Type B pancreatic cell (in vitro differentiated cells): ENCODE measurements at regions not wholly inside any gene's neighbourhood (a gene's known extent, or its start where the extent isn't known, plus 50 kb on each side); places are given as distances from the start of the nearest gene placed in this dataset.

Source experiments
- DNase-seq: peaks from one replicate; pipeline ENCODE4 v3.0.0; 2021; ENCODE audit warnings: mixed read lengths; ENCODE audit not compliant: unreplicated experiment; ENCODE audit errors: extremely low spot score
- H3K27ac Mint-ChIP-seq: 2 replicates; pipeline ENCODE4 v1.8.0; 2021; ENCODE audit warnings: mild to moderate bottlenecking, mixed read lengths
- H3K27me3 Mint-ChIP-seq: 2 replicates; pipeline ENCODE4 v1.8.0; 2021; ENCODE audit warnings: mixed read lengths
- H3K36me3 Mint-ChIP-seq: 2 replicates; pipeline ENCODE4 v1.8.0; 2021; ENCODE audit warnings: mixed read lengths
- H3K4me1 Mint-ChIP-seq: one replicate; pipeline ENCODE4 v1.8.0; 2021; ENCODE audit warnings: mixed read lengths; ENCODE audit not compliant: unreplicated experiment
- H3K4me3 Mint-ChIP-seq: 2 replicates; pipeline ENCODE4 v1.8.0; 2021; ENCODE audit warnings: mild to moderate bottlenecking, mixed read lengths
- H3K9me3 Mint-ChIP-seq: 2 replicates; pipeline ENCODE4 v1.8.0; 2021; ENCODE audit warnings: mixed read lengths
- CTCF ChIP-seq: fragments of 200-600 bp; sonication (generic); conservative IDR thresholded peaks from 2 replicates; pipeline ENCODE4 v1.5.0; 2021; ENCODE audit warnings: antibody characterized with exemption, mild to moderate bottlenecking

GRCh38 chr15:85870216-85871014 is 75.7 kb upstream of the KLHL25 start:
- no peaks in the 10 kb centered on the region for H3K36me3 Mint-ChIP-seq
- H3K9me3 Mint-ChIP-seq: no peaks in the 10 kb centered on the region
- peaks cover under 1% of the 10 kb centered on the region for H3K4me1 Mint-ChIP-seq
- TF ChIP-seq CTCF: no peak
- no peak for DNase-seq
- no peak overlapping the region for H3K4me3 Mint-ChIP-seq
- peaks cover 18% of the 10 kb centered on the region for H3K27me3 Mint-ChIP-seq
- H3K27ac Mint-ChIP-seq: no peak overlapping the region

- TF ChIP-seq CTCF: no peak
- H3K27me3 Mint-ChIP-seq: peaks cover 28% of the 10 kb centered on the region
- H3K4me1 Mint-ChIP-seq: no peaks in the 10 kb centered on the region
- H3K27ac Mint-ChIP-seq: no peak overlapping the region
- H3K4me3 Mint-ChIP-seq: no peak overlapping the region
- DNase-seq: no peak
- H3K36me3 Mint-ChIP-seq: no peaks in the 10 kb centered on the region
- H3K9me3 Mint-ChIP-seq: no peaks in the 10 kb centered on the region
These were observed 76.8 kb upstream of the KLHL25 start for GRCh38 chr15:85871545-85871944.

- Mint-ChIP-seq H3K27ac (no peak overlapping the region), H3K36me3 (no peaks in the 10 kb centered on the region), H3K4me3 (no peak overlapping the region), H3K27me3 (peaks cover 25% of the 10 kb centered on the region), H3K9me3 (no peaks in the 10 kb centered on the region), H3K4me1 (no peaks in the 10 kb centered on the region)
- no peak for TF ChIP-seq CTCF
- no peak for DNase-seq
These were observed 77.4 kb upstream of the KLHL25 start for GRCh38 chr15:85872125-85872524.

GRCh38 chr15:85874236-85874635 is 79.5 kb upstream of the KLHL25 start:
- H3K27ac Mint-ChIP-seq: no peak overlapping the region
- no peaks in the 10 kb centered on the region for H3K4me1 Mint-ChIP-seq
- H3K4me3 Mint-ChIP-seq: no peak overlapping the region
- no peak for TF ChIP-seq CTCF
- H3K27me3 Mint-ChIP-seq: peaks cover 23% of the 10 kb centered on the region
- DNase-seq: no peak
- H3K36me3 Mint-ChIP-seq: no peaks in the 10 kb centered on the region
- no peaks in the 10 kb centered on the region for H3K9me3 Mint-ChIP-seq

- H3K4me3 Mint-ChIP-seq: no peak overlapping the region
- H3K27me3 Mint-ChIP-seq: peaks cover 28% of the 10 kb centered on the region
- no peak for TF ChIP-seq CTCF
- H3K9me3 Mint-ChIP-seq: no peaks in the 10 kb centered on the region
- H3K36me3 Mint-ChIP-seq: no peaks in the 10 kb centered on the region
- H3K27ac Mint-ChIP-seq: no peak overlapping the region
- no peaks in the 10 kb centered on the region for H3K4me1 Mint-ChIP-seq
- DNase-seq: no peak
These were observed 81.0 kb upstream of the KLHL25 start for GRCh38 chr15:85875756-85876155.
